ENCODE measurements at regions not wholly inside any gene's neighbourhood (a gene's known extent, or its start where the extent isn't known, plus 50 kb on each side); places are given as distances from the start of the nearest gene placed in this dataset.
"Not testable (repeated sequence)": the region's sequence is repeated elsewhere in the genome, so short reads cannot be mapped to it uniquely, and the experiment has no call there.

DNA sequence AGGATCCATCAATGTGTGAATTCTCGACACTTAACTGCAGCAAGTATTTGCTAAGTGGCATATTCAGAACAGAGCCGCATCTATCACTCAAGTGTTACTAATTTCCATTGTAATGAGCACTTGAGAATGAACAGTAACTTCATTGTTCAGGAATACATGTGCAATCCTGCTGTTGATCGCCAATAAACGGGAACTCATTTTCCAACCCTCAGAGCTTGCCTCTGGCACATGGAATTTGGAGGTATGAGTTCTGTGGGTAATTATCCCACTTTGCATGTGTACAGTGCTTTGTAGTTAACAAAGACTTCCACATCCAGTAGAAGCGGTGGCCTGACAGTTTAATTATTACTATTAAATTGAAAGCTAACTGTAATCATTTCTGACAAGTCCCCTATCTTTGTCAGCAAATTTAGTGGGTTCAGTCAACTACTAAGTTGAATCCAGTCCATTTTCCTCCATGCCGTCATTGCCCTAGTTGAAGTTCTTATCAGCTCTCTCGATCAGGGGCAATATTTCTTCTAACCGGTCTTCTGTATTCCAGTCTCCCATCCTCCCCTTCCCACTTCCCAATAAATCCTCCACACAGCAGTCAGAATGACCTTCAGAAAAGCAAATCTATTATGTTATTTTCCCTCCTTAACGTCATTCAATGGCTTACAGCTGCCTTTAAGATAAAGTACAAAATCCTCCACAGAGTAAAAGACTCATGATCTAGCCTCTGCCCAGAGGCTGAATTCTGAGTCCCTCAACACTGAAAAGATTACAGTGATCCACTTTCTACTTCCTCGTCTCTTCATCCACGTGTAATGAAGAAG lies 62.4 kb upstream of the GBA3 start:
- DNase-seq (ENCODE audit: low read depth), result not testable (repeated sequence)

DNA sequence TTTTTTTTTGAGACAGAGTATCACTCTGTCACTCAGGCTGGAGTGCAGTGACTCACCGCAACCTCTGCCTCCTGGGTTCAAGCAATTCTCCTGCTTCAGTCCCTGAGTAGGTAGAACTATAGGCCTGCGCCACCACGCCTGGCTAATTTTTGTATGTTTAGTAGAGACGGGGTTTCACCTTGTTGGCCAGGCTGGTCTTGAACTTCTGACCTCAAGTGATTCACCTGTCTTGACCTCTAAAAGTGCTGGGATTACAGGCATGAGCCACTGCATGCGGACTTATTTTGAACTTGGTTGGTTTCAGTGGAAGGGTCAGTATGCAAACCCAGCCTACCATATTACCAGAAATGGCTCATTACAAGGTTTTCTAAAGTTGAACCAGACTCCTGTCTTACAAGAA lies 61.6 kb upstream of the GBA3 start:
- DNase-seq (ENCODE audit: low read depth), result not testable (repeated sequence)

DNA sequence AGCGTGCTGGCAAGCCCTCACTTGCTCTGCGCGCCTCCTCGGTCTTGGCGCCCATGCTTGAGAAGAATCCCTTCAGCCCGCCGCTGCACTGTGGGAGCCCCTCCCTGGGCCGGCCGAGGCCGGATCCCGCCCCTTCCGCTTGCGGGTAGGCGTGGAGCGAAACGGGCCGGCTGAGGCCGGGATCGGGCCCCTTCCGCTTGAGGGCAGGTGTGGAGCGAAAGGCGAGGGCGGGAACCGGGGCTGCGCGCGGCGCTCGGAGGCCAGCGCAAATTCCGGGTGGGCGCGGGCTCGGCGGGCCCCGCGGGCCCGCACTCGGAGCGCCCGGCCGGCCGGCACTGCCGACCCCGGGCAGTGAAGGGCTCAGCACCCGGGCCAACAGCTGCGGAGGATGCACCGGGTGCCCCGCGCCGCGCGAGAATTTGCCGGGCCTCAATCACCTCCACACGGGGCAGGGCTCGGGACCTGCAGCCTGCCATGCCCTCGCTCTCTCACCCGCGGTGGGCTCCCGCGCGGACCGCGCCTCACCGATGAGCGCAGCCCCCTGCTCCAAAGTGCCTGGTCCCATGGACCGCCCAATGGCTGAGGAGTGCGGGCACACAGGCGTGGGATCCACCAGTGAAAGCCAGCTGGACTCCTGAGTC lies 58.1 kb upstream of the GBA3 start:
- DNase-seq (ENCODE audit: low read depth), result no peak

DNA sequence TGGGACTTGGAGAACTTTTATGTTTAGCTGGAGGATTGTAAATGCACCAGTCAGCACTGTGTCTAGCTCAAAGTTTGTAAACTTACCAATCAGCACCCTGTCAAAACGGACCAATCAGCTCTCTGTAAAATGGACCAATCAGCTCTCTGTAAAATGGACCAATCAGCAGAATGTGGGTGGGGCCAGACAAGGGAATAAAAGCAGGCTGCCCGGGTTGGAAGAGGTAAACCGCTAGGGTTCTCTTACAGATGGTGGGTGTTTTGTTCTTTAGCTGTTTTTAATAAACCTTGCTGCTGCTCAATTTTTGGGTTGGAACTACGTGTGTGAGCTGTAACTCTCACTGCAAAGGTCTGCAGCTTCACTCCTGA lies 57.6 kb upstream of the GBA3 start:
- not testable (repeated sequence) for DNase-seq (ENCODE audit: low read depth)

DNA sequence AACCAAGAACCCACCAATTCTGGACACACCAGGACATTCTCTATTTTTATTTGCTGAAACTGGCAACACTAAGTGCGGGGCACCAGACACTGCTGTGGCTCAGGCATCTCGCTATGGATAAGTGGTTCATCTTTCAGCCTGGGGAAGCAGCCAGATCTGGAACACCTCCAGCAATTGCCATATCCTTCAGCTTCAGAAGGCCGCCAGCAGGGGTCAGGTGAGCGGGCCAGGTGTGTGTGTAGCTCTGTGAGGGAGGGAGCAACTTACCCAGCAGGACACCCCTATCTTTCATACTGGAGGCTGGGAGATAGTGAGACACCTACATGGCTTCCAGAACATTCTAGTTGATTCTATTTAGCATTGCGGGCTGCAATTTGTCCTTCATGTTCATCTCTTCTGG lies 57.0 kb upstream of the GBA3 start:
- no peak for DNase-seq (ENCODE audit: low read depth)

DNA sequence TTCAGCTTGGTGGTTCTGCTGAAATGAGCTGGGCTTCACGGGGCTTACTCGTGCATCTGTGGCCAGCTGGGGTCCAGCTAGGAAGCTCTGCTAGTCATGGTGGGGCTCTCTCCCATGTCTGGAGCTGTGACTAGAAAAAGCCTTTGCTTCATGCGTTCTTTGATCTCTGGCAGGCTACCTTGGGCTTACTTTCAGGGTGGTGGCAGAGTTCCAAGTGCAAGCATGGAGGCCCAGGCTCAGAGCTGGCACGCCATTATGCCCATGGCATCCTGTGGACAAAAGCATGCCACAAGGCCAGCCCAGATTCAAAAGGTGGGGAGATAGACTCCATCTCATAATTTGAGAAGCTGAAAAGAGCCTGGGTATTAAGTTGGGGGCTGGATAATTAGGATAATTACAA lies 55.4 kb upstream of the GBA3 start:
- DNase-seq (ENCODE audit: low read depth), result no peak

All from activated gamma-delta T cell treated with anti-CD3 and anti-CD28 coated beads, Interleukin-2, amount 50 U/mL, for 16 hours (primary cell).